Sigmoid colon (tissue), 4 donors: ENCODE measurements at regions not wholly inside any gene's neighbourhood (a gene's known extent, or its start where the extent isn't known, plus 50 kb on each side); places are given as distances from the start of the nearest gene placed in this dataset.

ENCODE experiments used
- EP300 ChIP-seq, 4 donors: sonication (generic); formaldehyde crosslinking; IDR thresholded peaks; one replicate each; pipeline ENCODE4 v1.6.1; 2017; ENCODE audit warnings: antibody characterized with exemption in 4 of 4
- TF ChIP-seq, protein P1 (sequence below), 4 experiments: fragments of 450-650 bp in 3 of 4; fragments of 200-600 bp in 1 of 4; IDR thresholded peaks; one replicate each; pipeline ENCODE4 v1.5.1; 2016 to 2019; ENCODE audit warnings: antibody characterized with exemption in 4 of 4, mild to moderate bottlenecking in 3 of 4, moderate library complexity in 2 of 4

DNA sequence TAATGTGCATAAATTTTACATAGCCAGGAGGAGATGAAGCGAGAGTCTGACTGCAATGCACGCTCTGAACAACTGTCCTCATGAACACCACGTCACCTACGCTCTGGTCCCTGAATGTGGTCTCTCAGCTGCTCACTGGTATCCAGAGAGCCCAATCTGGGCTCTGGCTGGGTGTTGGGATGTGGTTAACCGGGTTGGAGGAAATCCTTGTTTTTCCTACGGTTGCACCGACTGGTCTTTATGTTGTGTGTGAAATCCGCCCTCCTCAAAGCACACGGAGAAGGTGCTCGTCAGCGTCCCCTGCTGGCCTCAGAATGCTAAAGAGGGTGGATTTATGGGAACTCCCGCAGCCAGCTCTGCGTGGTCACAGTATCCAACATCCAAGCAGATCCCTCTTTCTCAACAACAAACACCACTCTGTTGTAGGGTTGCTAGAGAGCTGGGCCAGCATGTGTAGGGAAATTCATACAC is 51.8 kb upstream of the FAM89A start:
- TF ChIP-seq, protein P1, sequence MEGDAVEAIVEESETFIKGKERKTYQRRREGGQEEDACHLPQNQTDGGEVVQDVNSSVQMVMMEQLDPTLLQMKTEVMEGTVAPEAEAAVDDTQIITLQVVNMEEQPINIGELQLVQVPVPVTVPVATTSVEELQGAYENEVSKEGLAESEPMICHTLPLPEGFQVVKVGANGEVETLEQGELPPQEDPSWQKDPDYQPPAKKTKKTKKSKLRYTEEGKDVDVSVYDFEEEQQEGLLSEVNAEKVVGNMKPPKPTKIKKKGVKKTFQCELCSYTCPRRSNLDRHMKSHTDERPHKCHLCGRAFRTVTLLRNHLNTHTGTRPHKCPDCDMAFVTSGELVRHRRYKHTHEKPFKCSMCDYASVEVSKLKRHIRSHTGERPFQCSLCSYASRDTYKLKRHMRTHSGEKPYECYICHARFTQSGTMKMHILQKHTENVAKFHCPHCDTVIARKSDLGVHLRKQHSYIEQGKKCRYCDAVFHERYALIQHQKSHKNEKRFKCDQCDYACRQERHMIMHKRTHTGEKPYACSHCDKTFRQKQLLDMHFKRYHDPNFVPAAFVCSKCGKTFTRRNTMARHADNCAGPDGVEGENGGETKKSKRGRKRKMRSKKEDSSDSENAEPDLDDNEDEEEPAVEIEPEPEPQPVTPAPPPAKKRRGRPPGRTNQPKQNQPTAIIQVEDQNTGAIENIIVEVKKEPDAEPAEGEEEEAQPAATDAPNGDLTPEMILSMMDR (IDR thresholded peaks at IDR 0.05): no peak
- no peak for TF ChIP-seq EP300 (IDR thresholded peaks at IDR 0.05)
